Transverse colon (tissue), 4 donors: ENCODE measurements at regions not wholly inside any gene's neighbourhood (a gene's known extent, or its start where the extent isn't known, plus 50 kb on each side); places are given as distances from the start of the nearest gene placed in this dataset.

Source experiments
- POLR2A ChIP-seq: fragments of 450-650 bp; IDR thresholded peaks from one replicate; pipeline ENCODE4 v1.6.1; 2016; ENCODE audit warnings: antibody characterized with exemption, mild to moderate bottlenecking, moderate library complexity
- POLR2AphosphoS5 ChIP-seq, 3 donors: sonication (generic); formaldehyde crosslinking; IDR thresholded peaks; one replicate each; pipeline ENCODE4 v1.6.1; 2016; ENCODE audit warnings: antibody characterized with exemption in 3 of 3
- TF ChIP-seq, protein P1 (sequence below), 5 experiments: fragments of 200-600 bp in 3 of 5; fragments of 450-650 bp in 2 of 5; sonication (generic) in 3 of 5; IDR thresholded peaks; 1 replicate in 2 of 5; 2 replicates in 3 of 5; pipeline ENCODE4 v1.5.1; 2016 to 2017; ENCODE audit warnings: antibody characterized with exemption in 5 of 5, inconsistent platforms in 3 of 5, mild to moderate bottlenecking in 2 of 5, moderate library complexity in 1 of 5

DNA sequence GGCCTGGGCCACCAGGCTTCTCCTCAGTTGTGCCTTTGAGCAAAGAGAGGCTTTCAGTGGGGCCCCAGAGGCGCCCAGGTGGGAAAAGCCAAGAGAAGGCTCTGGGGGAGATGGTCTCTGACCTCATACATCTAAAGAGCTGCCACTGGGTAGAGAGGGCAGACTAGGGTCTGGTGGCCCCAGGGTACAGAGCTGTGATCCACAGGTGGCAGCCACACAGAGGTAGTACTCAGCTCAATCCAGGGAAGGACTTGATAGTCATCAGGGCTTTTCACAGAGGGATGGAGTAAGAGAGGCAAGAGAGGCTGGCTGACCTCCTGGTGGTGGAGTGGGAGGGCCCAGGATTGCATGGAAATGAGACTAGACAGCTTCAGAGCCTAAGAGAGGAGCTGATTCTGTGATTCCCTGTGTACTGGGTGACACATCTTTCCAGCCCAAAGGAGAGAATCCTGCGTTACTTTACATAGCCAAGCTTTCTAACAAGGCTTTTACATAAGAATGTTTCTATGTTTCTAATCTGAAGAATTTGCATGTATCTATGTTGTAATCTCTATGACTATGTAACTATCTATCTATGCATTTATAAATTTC lies 53.2 kb upstream of the PJA1 start:
- TF ChIP-seq POLR2AphosphoS5 (IDR thresholded peaks at IDR 0.05) (no peak), POLR2A (no peak)
- TF ChIP-seq, protein P1, sequence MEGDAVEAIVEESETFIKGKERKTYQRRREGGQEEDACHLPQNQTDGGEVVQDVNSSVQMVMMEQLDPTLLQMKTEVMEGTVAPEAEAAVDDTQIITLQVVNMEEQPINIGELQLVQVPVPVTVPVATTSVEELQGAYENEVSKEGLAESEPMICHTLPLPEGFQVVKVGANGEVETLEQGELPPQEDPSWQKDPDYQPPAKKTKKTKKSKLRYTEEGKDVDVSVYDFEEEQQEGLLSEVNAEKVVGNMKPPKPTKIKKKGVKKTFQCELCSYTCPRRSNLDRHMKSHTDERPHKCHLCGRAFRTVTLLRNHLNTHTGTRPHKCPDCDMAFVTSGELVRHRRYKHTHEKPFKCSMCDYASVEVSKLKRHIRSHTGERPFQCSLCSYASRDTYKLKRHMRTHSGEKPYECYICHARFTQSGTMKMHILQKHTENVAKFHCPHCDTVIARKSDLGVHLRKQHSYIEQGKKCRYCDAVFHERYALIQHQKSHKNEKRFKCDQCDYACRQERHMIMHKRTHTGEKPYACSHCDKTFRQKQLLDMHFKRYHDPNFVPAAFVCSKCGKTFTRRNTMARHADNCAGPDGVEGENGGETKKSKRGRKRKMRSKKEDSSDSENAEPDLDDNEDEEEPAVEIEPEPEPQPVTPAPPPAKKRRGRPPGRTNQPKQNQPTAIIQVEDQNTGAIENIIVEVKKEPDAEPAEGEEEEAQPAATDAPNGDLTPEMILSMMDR (IDR thresholded peaks at IDR 0.05), result no peak
